KMS-11 (cell line): ENCODE measurements at regions not wholly inside any gene's neighbourhood (a gene's known extent, or its start where the extent isn't known, plus 50 kb on each side); places are given as distances from the start of the nearest gene placed in this dataset.

Source experiments
- H2AFZ ChIP-seq: fragments of 200-600 bp; sonication (generic); 2 replicates; pipeline ENCODE4 v1.6.1; 2016; ENCODE audit warnings: antibody characterized with exemption, mixed run types, low read depth
- H3K27ac ChIP-seq: fragments of 200-600 bp; sonication (generic); 2 replicates; pipeline ENCODE4 v1.6.1; 2016; ENCODE audit warnings: mild to moderate bottlenecking, mixed run types
- H3K27me3 ChIP-seq: fragments of 200-600 bp; sonication (generic); 2 replicates; pipeline ENCODE4 v1.6.1; 2017; ENCODE audit warnings: mild to moderate bottlenecking, low read depth, mixed run types, moderate library complexity; ENCODE audit not compliant: insufficient read depth
- H3K36me3 ChIP-seq: fragments of 200-600 bp; sonication (generic); 2 replicates; pipeline ENCODE4 v1.6.1; 2017; ENCODE audit warnings: mild to moderate bottlenecking, mixed run types; ENCODE audit not compliant: insufficient read depth
- H3K4me1 ChIP-seq: fragments of 200-600 bp; sonication (generic); 2 replicates; pipeline ENCODE4 v1.6.1; 2016; ENCODE audit warnings: mild to moderate bottlenecking, low read depth, mixed run types; ENCODE audit not compliant: poor library complexity, severe bottlenecking
- H3K4me2 ChIP-seq: fragments of 200-600 bp; sonication (generic); 2 replicates; pipeline ENCODE4 v1.7.0; 2016; ENCODE audit warnings: mild to moderate bottlenecking, mixed run types
- H3K4me3 ChIP-seq: fragments of 200-600 bp; sonication (generic); IDR thresholded peaks from 2 replicates; pipeline ENCODE4 v1.6.1; 2017; ENCODE audit warnings: low read depth, low read length, mixed read lengths; ENCODE audit not compliant: insufficient read depth
- H3K79me2 ChIP-seq: fragments of 200-600 bp; sonication (generic); 2 replicates; pipeline ENCODE4 v1.6.1; 2016; ENCODE audit warnings: low read depth, mixed run types; ENCODE audit not compliant: insufficient read depth
- H3K9ac ChIP-seq: fragments of 200-600 bp; sonication (generic); 2 replicates; pipeline ENCODE4 v1.6.1; 2016; ENCODE audit warnings: mild to moderate bottlenecking, mixed run types
- H4K20me1 ChIP-seq: fragments of 200-600 bp; sonication (generic); 2 replicates; pipeline ENCODE4 v1.6.1; 2016; ENCODE audit warnings: mild to moderate bottlenecking, mixed run types; ENCODE audit not compliant: insufficient read depth
- TF ChIP-seq, protein P1 (sequence below): fragments of 200-600 bp; sonication (generic); conservative IDR thresholded peaks from 2 replicates; pipeline ENCODE4 v1.6.1; 2017; ENCODE audit warnings: low read depth, mild to moderate bottlenecking, antibody characterized with exemption, low read length, moderate library complexity, mixed read lengths

GRCh38 chr1:82108843-82109242 is 308.1 kb downstream of the ADGRL2 start:
- Histone ChIP-seq H3K27ac (no peak overlapping the region), H2AFZ (no peak overlapping the region), H4K20me1 (no peaks in the 10 kb centered on the region), H3K36me3 (no peaks in the 10 kb centered on the region), H3K79me2 (no peaks in the 10 kb centered on the region), H3K4me3 (no peak overlapping the region), H3K27me3 (no peaks in the 10 kb centered on the region), H3K4me2 (no peak overlapping the region), H3K4me1 (peaks cover 9% of the 10 kb centered on the region), H3K9ac (no peak overlapping the region)
- TF ChIP-seq, protein P1, sequence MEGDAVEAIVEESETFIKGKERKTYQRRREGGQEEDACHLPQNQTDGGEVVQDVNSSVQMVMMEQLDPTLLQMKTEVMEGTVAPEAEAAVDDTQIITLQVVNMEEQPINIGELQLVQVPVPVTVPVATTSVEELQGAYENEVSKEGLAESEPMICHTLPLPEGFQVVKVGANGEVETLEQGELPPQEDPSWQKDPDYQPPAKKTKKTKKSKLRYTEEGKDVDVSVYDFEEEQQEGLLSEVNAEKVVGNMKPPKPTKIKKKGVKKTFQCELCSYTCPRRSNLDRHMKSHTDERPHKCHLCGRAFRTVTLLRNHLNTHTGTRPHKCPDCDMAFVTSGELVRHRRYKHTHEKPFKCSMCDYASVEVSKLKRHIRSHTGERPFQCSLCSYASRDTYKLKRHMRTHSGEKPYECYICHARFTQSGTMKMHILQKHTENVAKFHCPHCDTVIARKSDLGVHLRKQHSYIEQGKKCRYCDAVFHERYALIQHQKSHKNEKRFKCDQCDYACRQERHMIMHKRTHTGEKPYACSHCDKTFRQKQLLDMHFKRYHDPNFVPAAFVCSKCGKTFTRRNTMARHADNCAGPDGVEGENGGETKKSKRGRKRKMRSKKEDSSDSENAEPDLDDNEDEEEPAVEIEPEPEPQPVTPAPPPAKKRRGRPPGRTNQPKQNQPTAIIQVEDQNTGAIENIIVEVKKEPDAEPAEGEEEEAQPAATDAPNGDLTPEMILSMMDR: no peak

DNA sequence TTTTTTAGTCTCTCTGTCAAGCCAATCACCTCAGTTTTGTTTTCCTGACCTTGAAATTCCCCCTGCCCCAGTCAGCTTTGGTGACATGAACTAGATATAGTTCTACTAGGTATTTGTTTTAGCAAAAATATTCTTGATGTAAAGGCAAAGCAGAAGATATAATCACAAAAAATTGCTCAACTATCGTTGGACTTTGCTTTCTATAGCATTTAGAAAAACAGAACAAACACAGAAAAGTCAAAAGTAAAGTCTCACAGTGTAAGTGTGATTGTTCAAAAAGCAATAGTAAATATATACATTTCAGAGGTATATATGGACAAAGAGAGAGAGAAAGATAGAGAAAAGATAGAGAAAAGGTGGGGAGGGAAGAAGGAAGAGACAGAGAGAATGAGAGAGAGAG is 305.9 kb downstream of the ADGRL2 start:
- H3K4me3 ChIP-seq: no peak overlapping the region

DNA sequence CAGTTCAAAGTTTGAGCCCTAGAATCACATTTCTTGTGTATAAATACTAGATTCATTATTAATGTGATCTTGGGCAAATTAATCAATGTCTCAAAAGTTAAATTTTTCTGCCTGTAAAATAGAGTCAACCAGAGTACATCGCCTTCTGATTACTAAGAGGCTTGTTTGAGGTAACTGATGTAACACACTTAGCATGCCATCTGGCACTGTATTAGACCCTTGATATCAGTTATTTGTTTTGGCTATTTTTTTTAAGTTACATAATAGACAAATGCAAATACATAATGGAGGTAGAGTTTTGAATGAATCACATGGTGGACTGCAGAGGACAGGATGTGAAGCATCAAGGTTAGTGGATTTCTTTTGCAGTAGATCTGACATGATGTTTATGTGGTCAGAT is 298.4 kb downstream of the ADGRL2 start:
- H3K4me1 ChIP-seq: no peaks in the 10 kb centered on the region
- H3K27ac ChIP-seq: no peak overlapping the region
- H3K36me3 ChIP-seq: no peaks in the 10 kb centered on the region
- H3K4me2 ChIP-seq: no peak overlapping the region
- no peak overlapping the region for H3K4me3 ChIP-seq
- TF ChIP-seq, protein P1: no peak
- no peak overlapping the region for H3K9ac ChIP-seq
- no peak overlapping the region for H2AFZ ChIP-seq
- H3K79me2 ChIP-seq: no peaks in the 10 kb centered on the region
- H3K27me3 ChIP-seq: no peaks in the 10 kb centered on the region
- no peaks in the 10 kb centered on the region for H4K20me1 ChIP-seq

More for the DNA sequence above, 305.9 kb downstream of the ADGRL2 start:
- H3K36me3 ChIP-seq: no peaks in the 10 kb centered on the region
- H4K20me1 ChIP-seq: no peaks in the 10 kb centered on the region
- no peak overlapping the region for H3K4me2 ChIP-seq
- H2AFZ ChIP-seq: no peak overlapping the region
- no peak overlapping the region for H3K27ac ChIP-seq
- no peaks in the 10 kb centered on the region for H3K79me2 ChIP-seq
- no peaks in the 10 kb centered on the region for H3K27me3 ChIP-seq
- TF ChIP-seq, protein P1: no peak
- H3K4me1 ChIP-seq: peaks cover 9% of the 10 kb centered on the region
- H3K9ac ChIP-seq: no peak overlapping the region

GRCh38 chr1:82094136-82094535 is 293.4 kb downstream of the ADGRL2 start:
- H2AFZ ChIP-seq: no peak overlapping the region
- no peaks in the 10 kb centered on the region for H3K79me2 ChIP-seq
- no peaks in the 10 kb centered on the region for H3K4me1 ChIP-seq
- H3K27me3 ChIP-seq: no peaks in the 10 kb centered on the region
- no peaks in the 10 kb centered on the region for H4K20me1 ChIP-seq
- H3K4me2 ChIP-seq: no peak overlapping the region
- TF ChIP-seq, protein P1: no peak
- no peaks in the 10 kb centered on the region for H3K36me3 ChIP-seq
- no peak overlapping the region for H3K27ac ChIP-seq
- no peak overlapping the region for H3K4me3 ChIP-seq
- H3K9ac ChIP-seq: no peak overlapping the region
